SIG-M5 (cell line): ENCODE measurements at regions not wholly inside any gene's neighbourhood (a gene's known extent, or its start where the extent isn't known, plus 50 kb on each side); places are given as distances from the start of the nearest gene placed in this dataset.
"Not testable (repeated sequence)": the region's sequence is repeated elsewhere in the genome, so short reads cannot be mapped to it uniquely, and the experiment has no call there.

Source experiments
- DNase-seq: peaks from one replicate; lab custom pipeline; 2025; lab: John Stamatoyannopoulos, UW

DNA sequence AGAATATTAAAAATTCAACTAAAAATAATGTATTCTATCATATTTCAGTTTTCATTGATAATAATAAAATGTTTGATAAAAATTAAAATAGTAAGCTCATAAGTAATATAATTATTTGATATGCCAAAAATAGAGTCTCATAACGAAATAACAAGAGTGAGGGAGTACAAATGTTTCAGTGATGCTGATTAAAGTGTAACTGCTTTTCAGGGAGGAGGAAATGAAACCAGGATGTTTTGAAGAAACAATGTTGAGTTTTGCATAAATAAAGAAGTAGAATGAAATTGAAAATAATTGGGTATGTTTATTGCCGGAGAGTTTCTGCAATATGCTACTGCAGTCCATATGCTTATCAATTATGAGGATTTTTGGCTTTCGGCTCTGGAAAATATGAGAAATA lies 1159.8 kb upstream of the ADGRL2 start:
- no peak for DNase-seq

DNA sequence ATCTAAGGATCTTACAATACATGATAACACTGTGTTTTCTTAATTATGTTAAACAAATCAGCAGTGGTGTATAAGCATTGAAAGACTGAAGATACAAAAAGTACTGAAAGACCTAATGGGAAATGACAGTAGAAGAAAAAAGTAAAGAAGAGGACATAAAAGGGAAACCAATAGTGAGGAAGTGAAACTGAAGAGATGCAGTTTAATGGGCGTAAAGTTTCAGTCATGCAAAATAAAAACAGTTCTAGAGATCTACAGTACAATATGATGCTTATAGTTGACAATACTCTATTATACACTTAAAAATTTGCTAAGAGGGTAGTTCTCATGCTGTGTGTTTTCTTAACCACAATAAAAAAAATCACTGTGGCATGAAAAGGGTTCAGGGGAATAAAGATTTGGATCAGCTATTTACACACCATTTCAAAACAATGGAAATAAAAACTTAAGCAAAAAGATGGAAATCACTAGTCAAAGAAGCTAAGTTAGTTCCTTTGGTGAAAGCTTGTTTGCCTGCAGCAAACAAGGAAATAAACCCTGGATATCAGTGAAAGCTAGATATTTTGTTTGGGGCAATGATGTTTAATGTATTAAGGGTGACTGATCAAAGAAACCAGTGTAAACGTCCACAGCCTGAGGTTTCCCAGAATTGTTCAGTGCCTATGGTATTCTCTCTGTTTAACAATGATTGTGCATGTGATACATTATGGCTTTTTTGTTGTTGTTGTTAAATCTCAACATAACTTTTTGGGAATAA lies 1160.8 kb upstream of the ADGRL2 start:
- DNase-seq = no peak

DNA sequence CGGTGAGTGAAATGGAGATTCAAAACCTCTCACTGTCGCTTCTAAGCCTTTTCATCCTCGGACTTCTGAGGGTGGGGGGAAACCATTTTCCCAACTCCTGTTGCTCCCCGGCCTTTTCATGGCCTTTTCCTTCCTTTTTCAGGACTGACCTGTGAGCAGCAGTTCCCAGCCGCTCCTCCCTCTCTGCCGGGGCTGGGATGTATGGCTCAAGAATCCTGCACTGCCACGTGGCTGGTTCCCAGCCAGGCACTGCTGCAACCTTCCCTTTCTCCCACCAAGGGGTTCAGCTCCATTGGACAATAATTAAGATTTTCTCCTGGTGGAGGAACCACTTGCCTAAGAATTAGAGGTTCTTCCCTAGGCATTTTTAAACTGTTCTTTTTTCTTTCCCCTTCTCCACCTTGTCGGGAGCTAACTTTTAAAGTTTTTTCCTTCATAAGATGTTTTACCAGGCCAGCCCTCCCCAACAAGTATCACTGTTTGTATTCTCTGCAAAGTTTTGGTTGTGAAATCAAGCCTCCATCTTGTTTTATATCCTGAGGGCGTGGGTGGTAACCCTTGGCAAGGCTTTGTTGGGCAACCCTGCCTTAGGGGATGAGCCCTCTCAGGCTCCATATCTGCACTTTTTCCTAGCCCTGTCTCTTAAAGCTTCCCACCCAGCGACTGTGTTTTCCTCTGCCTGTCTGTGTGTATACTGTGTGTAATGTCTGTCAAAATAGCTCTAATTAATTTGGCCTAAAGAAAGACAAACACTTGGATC lies 1166.6 kb upstream of the ADGRL2 start:
- DNase-seq = no peak

DNA sequence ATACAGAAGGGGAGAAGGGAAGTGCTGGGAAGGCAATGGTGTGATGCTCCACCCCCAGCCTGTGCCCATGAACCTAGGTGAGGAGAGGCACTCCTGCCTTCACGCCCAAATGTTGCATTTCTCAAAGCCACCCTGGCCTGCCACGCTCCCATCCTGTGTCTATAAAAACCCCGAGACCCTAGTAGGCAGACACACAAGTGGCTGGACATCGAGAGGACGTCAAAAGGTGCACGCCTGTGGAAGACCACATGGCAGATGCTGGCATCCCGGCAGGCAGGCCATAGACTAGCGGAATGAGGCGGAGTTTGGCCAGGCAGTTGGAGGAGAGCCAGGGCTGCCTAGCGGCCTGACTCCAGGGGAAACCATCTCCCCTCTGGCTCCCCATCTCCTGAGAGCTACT lies 1168.5 kb upstream of the ADGRL2 start:
- DNase-seq = no peak

DNA sequence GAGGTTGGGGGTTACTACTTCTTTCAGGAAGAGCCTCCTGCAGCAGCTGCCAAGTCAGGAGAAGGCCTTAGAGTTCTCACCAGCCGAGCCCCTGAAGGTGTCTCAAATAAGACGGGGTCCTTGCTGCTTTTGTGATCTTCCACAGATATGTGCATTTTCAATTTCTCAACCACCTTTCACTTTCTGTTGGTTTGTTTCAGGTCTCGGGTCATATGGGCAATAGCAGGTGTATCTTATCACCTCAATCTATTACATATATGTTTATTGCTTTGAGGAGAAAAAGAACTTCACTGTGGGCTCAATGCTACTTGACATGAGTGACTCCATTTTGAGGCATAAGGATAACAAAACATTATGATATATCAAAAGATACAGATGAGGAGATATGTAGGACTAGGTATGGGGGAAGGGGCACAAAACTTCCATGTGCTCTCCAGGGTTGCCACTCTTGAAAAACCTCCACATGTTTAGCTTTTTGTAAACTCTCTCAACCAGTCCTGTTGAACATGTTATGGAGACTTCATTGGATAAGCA lies 1171.4 kb upstream of the ADGRL2 start:
- no peak for DNase-seq

DNA sequence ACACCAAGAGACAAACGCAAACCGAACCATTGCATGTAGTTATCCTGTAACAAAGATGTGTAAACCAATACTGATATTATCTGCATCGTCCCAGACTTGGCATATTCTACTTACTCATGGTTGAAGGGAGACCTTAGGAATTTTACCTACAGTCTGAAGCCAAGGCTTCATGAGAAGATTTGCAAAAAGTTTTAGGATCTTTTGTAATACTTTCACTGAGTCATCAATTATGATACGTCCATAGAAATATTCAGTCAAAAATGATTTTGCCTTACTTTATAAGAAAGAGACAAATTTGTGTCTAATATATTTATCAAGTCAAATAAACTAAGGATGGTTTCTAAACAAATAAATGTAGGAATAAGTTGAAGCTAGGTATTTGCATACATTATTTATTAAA lies 1176.1 kb upstream of the ADGRL2 start:
- DNase-seq = no peak

DNA sequence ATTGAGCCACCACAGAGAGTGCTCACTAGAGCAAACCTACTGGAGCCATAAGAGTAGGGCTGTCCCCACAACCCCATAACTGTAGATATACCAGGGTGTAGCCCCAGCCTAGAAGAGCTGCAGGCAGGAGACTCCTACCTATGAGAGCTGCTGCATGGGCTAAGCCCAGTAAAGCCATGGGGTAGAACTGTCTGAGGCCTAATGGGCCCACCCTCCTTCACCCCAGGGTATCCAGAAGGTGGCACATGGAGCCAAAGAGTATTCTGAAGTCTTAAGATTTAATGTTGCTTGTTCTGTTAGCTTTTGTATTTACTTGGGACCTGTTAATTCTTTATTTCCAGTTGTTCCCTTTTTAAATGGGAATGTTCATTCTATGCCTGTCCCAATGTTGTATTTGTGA lies 1193.7 kb upstream of the ADGRL2 start:
- DNase-seq = no peak

DNA sequence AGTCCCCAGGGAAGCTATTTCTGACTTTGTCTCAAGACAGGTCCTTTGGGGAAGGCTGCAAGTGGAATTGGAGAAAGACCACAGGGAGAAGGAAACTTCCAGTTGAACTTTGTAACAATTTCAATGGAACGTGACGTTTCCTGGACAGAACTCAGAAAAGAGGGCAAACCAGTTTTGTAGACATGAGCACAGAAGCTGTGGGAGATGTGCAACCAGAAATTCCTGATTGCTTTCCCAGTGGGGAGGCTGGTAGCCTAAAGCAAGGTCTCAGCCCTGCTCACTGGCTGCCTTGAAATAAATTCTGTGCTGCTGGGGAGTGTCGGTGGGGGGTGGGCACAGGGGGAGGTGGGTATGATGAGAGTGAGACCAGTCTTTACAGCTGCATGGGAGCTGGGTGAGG lies 1206.7 kb upstream of the ADGRL2 start:
- no peak for DNase-seq

DNA sequence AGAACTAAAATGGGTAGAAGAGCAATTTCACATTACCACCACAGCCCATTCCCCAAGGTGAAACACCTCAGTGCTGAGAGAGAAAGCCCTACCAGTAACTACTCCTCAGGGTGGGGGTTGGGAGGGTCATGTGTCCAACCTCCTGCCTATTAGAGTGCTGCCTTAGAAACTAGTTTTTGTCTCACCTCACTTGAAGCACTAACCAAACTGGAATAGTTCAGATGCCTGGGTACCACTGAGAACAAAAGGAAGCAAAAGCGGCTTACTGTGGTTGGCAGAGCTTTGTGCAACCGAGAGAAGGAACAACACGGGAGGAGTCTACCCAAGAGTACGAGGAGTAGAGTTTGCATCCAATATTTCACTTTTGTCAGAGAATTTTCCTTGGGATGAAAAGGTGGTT lies 1207.5 kb upstream of the ADGRL2 start:
- DNase-seq = no peak

DNA sequence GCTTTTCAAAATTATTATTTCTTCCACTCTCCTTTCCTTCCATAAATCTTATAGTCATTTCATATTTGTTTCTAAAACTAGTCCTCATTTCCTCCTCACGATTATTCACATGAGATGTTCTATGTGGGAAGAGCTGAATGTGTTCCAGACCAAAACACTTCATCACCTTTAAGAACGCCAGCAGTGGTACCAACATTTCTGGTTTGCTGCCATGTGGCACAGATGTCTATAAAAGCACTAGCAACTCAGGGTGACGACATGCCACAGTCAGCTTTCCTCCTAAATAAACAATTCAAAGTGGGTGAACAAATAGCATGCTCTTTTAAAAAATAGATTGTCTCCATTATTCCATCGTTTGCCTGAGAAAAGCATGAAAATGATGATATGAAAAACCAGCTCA lies 1217.8 kb upstream of the ADGRL2 start:
- DNase-seq = no peak

DNA sequence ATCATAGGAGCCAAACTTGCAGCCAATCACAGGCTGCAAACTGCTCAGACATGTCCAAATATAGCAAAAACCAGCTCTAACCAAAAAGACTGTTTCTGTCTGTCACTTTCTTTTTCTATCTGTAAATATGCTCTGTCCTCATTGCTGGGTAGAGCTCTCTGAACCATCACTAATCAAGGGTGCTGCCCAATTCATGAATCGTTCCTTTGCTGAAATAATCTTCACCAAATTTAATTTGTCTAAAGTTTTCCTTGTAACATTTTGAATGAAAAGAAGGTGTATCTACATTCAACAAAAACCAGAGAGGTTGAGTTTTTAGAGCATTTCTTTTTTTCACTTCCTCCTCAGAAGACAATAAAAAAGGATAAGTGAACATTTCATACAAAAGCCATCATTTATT lies 1221.7 kb upstream of the ADGRL2 start:
- DNase-seq = no peak

DNA sequence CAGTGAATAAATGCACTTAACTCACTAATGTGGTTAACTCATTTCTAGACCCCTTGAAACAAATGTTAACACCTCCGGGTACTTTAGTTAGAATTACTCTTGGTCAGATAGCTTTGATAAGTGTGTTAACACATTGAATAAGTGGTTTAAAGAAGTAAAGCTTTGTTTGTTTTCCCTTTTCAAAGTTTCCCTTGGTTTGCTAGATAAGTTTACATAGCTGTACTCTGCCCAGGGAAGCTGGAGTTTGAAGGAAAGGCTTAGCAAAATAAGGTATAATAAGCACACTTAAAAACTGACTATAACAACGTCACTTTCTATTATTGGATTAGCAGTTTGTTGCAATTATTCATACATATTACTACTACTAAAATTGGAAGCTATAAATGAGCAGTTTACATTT lies 1233.9 kb upstream of the ADGRL2 start:
- DNase-seq = no peak

DNA sequence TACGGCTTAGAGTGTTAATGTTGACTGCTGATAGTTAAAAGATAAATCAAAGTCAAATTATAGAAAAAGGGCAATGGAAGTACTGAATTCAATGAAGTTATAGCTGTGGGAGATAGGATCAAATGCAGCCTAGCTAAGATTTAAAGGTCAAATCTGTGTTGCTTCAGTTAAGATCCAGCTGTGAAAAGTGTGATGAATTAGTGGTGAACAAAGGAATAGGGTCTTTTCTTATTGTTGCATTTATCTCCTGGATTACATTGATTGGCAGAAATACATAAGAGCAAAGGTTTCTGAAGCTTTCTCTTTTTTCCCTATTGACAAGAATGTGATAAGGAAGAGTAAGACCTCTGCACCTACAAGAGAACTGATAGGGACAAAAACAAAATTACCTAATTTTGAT lies 1234.6 kb upstream of the ADGRL2 start:
- DNase-seq = no peak

DNA sequence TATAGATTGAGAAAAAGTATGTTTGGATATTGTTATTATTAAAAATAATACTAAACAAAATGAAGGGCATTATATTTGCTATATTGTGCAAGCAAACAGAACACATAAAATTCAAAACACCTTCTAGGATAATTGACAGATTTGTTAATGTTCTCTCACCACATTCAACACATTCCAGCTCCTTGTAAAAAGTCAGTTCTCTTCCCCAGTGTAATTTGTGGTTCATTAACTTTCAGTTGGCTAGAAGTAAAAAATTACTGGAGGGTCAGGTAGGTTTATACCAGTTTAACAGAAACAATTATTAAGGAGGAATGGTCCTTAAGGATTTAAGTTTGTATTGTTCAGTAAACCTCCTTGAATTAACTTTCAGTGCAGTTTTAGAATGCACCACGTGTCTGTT lies 1235.3 kb upstream of the ADGRL2 start:
- DNase-seq = no peak

DNA sequence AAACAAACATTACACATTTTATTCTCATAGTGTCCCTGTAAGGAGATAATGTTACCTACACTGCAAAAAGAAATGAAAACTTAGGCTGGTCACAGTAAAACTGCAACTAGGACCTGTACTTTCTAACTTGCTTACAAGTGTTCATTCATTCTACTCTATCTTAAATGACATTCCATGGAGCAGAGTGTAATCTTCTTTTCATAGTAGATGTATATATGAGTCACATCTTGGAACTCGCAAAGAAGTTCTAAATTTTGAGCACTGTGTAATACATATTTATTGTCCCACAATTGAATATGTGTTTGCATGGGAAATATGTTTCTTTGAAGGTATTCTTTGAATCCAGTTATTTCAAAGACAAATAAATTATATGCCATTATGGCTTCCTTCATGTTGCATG lies 1258.5 kb upstream of the ADGRL2 start:
- no peak for DNase-seq

DNA sequence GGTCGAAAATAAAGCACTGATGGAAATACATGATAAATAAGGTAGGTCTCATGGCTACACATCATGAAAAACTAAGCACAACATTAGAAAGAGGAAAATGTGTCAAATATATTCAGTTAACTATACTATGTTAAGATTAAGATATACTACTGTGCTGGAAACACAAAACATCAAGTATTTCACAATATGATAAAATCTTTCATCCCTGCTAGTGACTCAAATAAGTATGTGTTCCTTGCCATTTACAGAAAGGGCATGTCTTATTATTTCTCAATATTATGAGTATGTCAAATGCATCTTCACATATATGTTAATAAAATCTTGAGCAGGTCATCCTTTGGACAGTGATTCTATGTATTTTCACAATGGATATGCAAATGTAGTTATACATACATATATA lies 1260.1 kb upstream of the ADGRL2 start:
- no peak for DNase-seq

DNA sequence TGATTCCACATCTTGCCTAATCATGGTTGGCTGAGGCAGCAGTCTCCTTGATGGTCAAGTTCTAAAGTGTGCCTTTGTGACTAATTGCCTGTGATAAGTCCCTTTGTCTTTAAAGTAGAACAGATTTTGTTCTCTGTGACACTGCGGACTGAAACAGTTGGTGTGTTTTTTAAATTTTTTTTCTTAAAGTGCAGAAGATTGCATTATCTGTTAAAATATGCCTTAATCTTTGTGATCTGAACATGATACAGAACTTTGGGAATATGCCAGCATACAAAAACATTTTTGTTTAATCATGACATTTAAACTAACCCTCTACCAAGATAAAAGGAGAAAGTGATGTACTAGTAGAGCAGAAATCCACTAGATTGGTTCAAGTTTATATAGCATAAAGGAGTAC lies 1260.6 kb upstream of the ADGRL2 start:
- no peak for DNase-seq

DNA sequence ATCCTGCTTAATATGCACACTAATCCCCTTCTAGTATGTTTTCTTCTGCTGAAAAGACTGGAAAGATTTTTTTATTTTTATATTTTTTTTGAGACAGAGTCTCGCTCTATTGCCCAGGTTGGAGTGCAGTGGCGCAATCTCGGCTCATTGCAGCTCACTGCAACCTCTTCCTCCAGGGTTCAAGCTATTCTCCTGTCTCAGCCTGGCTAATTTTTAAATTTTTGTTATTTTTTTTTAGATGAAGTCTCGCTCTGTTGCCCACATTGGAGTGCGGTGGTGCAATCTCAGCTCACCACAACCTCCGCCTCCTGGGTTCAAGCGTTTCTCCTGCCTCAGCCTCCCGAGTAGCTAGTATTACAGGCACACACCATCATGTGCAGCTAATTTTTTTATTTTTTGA lies 1261.4 kb upstream of the ADGRL2 start:
- DNase-seq = not testable (repeated sequence)

DNA sequence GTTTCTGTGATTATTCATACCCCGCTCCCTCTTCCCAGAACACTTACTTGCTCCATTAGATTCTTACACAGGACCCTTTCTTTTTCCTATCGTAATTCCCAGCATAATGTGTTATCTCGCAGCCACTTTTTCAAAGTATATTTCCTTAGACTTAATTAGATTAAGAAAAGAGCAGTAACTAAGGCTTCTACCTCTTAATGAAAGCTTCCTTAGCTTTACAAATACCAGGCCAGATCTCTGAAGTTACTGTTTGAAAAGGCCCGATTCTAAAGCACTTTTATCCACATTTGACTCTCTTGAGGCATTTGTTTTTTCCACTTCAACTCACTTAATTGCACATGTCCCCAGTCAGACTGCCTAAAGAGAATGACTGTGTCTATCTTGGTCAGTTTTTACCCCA lies 1264.3 kb upstream of the ADGRL2 start:
- DNase-seq = no peak

DNA sequence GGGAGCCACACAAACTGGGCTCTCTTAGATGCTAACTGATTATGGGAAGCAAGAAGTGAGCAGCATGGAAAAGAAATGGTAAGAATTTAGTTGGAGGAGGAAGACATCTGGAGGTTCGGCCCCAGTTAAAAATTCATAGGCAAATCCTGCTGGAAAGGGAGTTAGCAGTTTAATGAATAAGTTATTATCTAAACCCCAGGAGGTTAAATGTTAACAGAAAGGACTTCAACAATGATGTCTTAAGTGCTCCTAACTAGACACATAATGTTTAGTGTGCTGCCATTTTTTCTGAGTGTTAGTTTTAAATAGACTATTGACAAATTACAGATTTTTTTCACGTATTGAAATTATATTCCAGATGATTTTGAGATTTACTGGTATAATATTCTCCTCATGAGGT lies 1265.3 kb upstream of the ADGRL2 start:
- DNase-seq = no peak

DNA sequence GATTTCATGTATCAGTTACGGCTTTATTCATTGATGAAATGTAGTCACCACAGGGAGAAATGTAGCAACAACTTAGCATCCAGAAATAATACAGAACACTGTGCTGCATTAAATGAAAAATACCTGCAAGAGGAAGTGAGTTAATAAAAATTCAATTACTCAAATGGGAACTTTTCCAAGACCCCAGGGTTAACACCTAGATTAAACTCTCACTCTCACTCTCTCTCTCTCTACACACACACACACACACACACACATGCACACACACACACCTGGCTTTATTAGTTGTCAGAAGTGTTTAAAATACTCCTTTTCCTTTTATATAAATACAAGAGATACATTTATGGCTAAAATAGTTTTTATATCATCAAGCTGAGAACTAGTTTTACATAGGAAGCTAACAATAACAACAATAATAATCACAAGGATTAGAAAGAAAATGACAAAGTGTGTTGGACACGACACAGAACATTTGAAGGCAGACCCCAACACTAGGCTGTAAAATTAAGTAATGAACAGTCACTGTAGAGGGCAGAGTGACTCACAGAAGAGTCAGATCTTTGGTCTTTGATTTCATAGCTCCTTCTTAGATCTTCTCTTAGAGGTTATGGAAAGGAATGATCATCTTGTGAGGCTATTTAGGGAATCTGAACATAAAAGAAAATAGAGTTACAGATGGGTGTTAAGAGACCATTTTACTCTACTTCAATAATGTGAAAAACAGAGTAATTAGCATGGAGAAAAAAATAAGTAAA lies 1266.0 kb upstream of the ADGRL2 start:
- no peak for DNase-seq

DNA sequence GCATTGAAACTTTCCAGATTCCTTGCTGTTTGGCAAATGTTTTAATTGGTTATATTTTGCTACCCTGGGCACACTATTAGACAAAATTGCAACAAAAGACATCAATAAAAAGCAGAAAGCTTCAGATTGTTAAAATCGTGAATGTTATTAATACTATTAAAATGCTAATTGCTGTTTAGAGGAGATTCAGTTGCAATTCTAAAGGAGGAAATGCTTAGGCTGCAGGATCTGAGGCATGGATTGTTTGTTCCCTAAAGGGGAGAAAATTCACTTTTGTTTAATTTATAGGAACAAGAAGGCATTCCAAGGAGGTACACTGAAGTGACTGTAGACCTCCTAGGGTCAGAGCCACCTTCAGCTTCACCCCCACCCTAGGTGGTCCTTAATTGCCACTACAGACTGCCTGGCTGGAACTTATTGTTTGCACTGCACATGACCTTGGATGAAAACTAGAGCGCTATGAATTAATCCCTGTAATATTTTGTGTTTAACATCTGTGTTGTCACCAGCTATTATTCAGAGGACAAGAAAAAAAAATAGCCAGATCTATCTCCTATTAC lies 1266.9 kb upstream of the ADGRL2 start:
- DNase-seq = no peak

DNA sequence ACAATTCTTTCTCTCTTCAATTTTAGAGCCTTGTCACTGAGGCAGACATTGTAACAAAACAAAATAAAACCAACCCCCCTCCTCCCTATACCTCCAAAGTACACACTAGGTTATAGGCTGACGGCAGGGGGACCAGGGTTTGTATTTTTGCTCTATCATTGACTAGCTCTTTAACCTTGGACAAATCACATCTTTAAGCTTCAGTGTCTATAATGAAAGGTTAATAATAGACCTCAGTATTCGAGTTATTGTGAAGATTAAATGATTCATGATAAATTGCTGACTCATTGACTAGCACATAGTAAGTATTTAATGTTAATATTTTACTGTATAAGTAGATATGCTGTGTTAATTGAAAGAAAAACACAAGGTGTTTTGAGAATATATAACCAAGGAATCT lies 1267.6 kb upstream of the ADGRL2 start:
- no peak for DNase-seq
